Cardiac septum (tissue), 1 donor: ENCODE measurements at regions not wholly inside any gene's neighbourhood (a gene's known extent, or its start where the extent isn't known, plus 50 kb on each side); places are given as distances from the start of the nearest gene placed in this dataset.
"Not testable (repeated sequence)": the region's sequence is repeated elsewhere in the genome, so short reads cannot be mapped to it uniquely, and the experiment has no call there.

ENCODE experiments used
- DNase-seq: peaks from one replicate; pipeline ENCODE4 v3.0.0-alpha.2; 2020; ENCODE audit warnings: low spot score
- intact Hi-C: fragments of 100-400 bp; cut with DNase I; formaldehyde crosslinking; loops from one replicate; pipeline ENCODE4 v1.14.0; 2022
- donor health status: DM: no; HTN: no; CAD: no.

- peak; percentile 67 for DNase-seq
- intact Hi-C loops = no loop called here
Observed at GRCh38 chr2:72032481-72033041, 115.1 kb downstream of the CYP26B1 start.

DNA sequence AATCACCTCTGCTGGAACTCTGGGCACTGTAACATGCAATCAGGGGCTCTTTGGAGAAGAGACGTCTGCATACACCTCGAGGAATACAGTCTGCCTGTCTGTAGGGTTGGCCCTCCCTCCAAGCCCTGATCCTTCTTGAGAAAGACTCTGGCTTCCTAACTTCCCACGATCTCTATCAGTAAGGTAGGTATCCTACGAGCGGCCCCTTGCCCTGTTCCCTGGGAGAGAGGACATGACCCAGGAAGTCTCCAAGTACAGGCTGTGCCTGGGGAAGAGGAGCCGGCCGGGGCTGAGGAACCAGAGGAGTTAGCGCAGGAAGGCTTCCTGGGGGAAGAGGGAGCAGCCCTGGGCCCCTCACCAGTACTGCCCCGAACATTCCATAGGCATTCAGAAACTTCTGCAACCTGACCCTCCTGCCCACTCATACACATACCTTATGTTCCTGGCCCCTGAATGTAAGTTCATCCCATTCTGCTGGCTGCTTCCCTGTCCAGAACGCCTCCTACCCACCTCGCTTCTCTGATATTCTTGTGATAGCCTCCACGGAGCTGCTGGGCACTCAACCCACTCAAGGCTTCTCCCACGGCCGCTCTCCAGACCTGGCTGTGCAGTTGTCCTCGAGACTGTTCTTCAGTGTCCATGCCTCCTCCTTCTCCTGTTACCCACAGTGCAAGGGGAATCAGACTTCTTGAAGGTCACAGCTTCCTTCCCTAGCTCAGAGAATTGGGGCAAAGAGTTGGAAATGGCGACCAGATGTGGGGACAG, 116.1 kb downstream of the CYP26B1 start:
- intact Hi-C loops = no loop called here
- DNase-seq = peak; percentile 62

DNA sequence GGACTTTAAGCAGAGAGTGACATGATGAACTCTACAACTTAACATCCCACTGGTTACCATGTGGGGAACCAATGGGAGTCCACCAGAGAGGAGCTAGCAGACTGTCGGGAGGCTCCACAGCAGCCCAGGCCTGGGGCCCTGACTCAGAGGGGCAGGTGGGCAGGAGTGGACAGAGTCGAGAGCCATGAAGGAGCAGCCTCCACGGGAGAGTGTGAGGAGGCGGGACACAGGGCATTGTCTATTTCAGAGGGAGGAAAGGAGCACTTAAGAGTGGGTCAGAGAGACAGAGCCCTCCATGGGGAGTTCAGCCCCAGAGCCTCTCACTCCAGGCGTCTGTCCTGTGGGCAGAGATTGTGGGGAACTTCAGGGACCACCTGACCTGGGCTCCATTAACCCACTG, 118.7 kb downstream of the CYP26B1 start:
- DNase-seq = no peak
- intact Hi-C loops = no loop called here

DNA sequence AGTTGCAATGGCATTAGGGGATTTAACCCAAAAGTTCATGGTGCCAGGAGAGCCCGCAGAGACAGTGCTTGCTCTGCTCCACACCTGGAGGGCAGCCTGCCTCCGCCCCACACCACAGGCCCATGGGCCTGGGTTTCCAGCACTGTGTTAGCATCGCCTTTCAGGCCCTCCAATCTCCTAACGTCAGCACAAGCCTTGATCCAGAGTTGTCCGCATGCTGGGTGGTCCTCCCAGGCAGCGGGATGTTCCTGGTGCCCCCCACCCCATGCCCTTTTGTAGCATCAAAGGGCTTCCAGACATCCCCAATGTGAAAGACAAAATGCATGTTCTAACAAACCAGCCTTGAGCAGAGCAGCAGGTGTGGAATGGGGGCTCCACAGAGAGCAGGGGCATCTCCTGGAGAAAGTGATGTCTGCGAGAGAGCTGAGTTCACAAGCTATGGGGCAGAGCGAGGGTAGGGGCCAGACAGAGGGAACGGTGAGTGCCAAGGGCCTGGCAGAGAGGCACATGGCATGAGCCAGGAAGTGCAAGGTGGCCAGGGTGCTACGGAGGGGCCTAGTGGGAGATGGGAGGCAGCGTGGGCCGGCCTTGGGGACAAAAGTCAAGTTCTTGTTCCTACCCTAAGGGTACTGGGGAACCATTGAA, 119.2 kb downstream of the CYP26B1 start:
- intact Hi-C loops = no loop called here
- peak; percentile 57 for DNase-seq

GRCh38 chr2:72027426-72028161, 120.1 kb downstream of the CYP26B1 start:
- intact Hi-C loops = no loop called here
- DNase-seq = peak; percentile 54

DNA sequence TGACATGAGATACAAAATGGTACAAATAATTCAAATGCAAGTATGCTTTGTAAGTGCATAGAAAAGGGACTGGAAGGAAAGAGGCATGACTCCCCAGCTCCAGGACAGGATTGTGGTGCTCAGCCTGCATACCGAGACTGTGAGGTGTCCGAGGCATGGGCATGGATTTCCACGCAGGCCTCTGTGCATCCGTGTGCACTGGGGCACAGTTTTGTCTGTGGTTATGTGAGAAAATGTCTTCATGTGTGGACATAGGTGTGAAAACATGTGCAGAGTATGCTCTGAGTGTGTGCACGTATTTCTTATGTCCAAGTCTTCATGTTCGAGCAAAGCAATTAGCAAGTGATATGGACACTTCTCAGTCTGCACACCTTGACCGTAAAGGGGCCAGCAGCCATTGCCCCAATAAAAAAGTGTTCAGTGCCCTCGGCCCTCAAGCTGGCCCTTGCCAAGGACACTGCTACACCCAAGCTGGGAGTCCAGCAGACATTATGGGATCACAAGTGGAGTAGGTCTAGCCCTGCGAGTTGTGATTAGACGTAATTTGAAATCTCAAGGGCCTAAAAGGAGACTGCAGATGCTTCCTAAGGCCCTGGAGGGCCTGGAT, 120.7 kb downstream of the CYP26B1 start:
- DNase-seq = peak; percentile 61
- intact Hi-C loops = no loop called here

GRCh38 chr2:72024451-72025175, 123.0 kb downstream of the CYP26B1 start:
- intact Hi-C loops = no loop called here
- peak; percentile 56 for DNase-seq

- intact Hi-C loops = no loop called here
- peak; percentile 55 for DNase-seq
Observed at GRCh38 chr2:72023678-72024390, 123.8 kb downstream of the CYP26B1 start.

DNA sequence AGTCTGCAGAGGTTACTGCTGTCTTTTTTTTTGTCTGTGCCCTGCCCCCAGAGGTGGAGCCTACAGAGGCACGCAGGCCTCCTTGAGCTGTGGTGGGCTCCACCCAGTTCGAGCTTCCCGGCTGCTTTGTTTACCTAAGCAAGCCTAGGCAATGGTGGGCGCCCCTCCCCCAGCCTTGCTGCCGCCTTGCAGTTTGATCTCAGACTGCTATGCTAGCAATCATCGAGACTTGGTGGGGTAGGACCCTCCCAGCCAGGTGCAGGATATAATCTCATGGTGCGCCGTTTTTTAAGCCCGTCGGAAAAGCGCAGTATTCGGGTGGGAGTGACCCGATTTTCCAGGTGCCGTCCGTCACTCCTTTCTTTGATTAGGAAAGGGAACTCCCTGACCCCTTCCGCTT, 126.3 kb downstream of the CYP26B1 start:
- DNase-seq = peak; percentile 26
- intact Hi-C loops = not testable (repeated sequence)

DNA sequence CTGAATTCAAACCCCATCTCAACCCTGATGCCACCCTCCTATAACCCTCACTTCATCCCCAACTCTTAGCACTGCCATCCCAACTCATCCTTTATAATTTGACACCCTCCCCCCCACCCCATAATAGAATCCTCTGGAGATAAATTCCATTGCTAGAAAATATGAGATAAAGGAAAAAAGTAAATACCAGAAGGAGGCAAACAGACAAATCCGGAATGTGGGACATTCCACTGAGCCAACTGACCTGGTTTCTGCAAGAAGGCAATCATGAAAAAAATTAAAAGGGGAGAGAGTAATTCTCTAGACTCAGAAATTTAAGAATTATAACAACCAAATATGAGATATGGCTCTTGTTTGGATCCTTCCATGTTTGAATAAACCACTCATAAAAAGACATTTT, 132.4 kb downstream of the CYP26B1 start:
- intact Hi-C loops = no loop called here
- peak; percentile 17 for DNase-seq

DNA sequence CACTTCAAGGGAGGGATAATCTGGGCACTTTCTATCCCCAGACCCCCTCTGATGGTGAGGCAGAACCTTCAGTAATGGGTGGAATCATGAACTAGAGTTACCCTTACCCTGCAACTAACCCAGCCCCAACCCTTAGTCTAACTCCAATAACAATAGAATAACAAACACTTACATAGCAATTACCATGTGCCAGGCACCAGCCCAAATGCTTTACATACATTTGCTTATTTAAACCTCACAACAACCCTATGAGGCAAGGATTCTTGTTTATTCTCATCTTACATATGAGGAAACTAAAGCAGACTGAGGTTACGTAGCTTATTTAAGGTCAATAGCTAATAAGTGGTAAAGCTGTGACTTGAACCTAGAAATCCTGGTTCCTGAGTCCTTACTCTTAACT, 132.8 kb downstream of the CYP26B1 start:
- intact Hi-C loops = no loop called here
- no peak for DNase-seq

GRCh38 chr2:72013726-72014125, 133.9 kb downstream of the CYP26B1 start:
- peak; percentile 6 for DNase-seq
- intact Hi-C loops = no loop called here

DNA sequence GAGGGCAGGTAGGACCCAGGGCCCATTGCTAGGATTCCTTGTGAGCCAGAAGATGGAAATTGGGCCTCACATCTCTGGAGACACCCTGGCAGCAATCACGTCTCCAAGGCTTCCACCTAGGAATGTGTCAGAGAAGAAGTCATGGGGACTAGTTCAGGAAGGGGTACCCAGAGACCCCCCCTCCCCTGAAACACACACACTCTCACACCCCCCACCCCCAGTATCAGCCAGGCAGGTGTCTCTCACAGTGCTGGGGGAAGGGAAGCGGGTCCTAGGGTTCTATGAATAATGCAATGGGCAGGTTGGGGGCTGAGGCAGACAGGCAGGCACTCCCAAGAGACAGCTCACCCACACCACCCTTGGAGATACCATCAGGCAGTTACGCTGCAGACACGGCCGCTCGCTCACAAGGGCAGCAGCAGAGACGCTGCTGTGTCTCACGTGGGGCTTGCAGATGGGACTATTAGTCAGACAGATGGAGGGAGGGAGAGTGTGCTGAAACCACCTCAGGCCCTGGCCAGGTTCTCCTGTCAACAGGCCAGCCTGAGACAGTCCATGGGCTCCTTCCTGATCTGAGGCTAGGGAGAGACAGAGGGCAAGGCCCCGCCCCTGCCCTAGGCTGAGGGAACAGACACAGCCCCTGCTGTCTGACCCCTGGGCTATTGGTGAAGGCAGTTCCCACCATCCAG, 134.6 kb downstream of the CYP26B1 start:
- intact Hi-C loops = no loop called here
- DNase-seq = peak; percentile 70

DNA sequence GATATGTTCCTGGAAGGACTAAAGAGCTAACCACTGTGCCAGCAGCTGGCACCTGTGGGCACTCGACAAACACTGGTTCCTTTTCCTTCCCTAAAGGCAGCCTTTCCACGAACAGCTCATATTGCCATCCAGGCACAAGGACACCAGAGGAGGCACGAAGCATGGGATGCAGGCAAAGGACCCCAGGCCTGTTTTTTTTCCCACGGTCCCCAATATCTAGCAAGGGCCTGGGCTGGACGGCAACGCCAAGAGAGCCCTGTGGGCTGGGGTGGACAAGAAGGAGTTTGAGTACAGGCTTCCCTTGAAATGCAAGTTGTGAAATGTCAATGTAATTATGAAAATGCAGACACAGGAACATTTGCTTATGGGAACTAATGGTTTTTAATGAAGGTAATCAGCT, 135.9 kb downstream of the CYP26B1 start:
- no peak for DNase-seq
- intact Hi-C loops = no loop called here

- DNase-seq = no peak
Observed at GRCh38 chr2:72011370-72011689, 136.3 kb downstream of the CYP26B1 start.

DNA sequence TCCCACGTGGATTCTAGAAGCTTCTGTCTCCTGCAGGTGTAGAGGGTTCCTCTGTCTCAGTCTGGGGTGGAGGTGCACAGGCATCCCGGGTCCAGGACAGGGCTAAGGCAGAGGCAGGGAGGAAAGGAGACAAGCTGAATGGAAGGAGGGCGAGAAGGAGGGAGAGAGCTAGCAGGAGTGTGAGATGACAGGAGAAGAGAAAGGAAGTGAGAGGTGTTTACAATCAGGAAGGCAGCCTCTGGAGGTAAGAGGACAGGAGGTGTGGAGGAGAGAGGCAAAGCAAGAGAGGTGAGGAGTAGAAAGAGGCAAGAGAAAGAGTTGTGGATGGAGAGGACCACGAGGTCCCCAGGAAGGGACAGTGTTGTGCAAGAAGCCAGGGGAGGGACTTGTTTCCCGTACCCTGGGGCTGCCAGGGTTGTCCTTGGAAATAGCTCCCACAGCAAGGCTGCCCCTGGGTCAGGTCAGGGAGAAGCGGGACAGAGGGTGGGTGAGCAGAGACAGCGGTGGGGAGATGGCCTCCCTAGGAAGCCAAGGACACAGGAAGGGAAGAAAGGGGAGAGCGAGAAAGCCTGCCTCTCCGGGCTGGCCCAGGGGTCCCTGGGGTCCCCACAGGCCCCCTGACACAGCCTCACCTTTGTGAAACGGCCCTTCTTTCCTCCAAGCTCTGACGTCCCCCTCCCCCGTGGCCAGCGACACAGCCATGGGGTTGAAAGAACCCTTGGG, 136.9 kb downstream of the CYP26B1 start:
- DNase-seq = no peak
- intact Hi-C loops = no loop called here

More at GRCh38 chr2:72011370-72011689, 136.3 kb downstream of the CYP26B1 start:
- intact Hi-C loops = no loop called here

GRCh38 chr2:72008608-72009007, 139.1 kb downstream of the CYP26B1 start:
- intact Hi-C loops = no loop called here
- no peak for DNase-seq

DNA sequence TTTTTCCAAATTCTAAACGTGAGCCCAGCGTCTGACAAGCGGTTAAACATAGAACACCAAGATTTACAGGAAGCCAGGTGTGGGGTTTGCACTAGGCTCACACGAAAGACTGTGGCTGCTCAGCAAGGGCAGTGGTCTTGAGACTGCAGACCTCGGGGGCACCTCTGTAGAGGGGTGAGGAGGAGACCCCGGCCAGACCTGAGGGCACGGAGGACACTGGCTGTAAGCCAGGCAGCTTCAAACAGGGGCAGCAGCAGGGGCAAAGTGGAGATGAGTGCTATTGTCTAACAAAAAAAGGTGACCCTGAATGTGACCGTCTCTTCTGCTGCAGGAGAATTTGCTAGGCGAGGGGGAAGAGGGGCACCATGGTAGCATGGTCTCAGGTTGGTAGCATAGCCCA, 140.3 kb downstream of the CYP26B1 start:
- DNase-seq = no peak
- intact Hi-C loops = no loop called here
